SU-DHL-6 (cell line): ENCODE measurements at regions not wholly inside any gene's neighbourhood (a gene's known extent, or its start where the extent isn't known, plus 50 kb on each side); places are given as distances from the start of the nearest gene placed in this dataset.

Source experiments
- CTCF ChIP-seq: fragments of 200-600 bp; sonication (generic); IDR thresholded peaks from one replicate; pipeline ENCODE4 v1.5.1; 2017; ENCODE audit warnings: antibody characterized with exemption, mild to moderate bottlenecking, low read length, moderate library complexity; ENCODE audit not compliant: insufficient read depth, poor library complexity, severe bottlenecking
- EZH2phosphoT487 ChIP-seq: fragments of 200-600 bp; sonication (generic), shearing (Covaris generic); conservative IDR thresholded peaks from 2 replicates; pipeline ENCODE4 v1.6.1; 2018; ENCODE audit warnings: mild to moderate bottlenecking, antibody characterized with exemption, low read length, moderate library complexity, mixed read lengths

- TF ChIP-seq CTCF (no peak), EZH2phosphoT487 (no peak)
These were observed 180.1 kb upstream of the ARID2 start for GRCh38 chr12:45549337-45549902.
